ENCODE measurements at regions not wholly inside any gene's neighbourhood (a gene's known extent, or its start where the extent isn't known, plus 50 kb on each side); places are given as distances from the start of the nearest gene placed in this dataset.
"Not testable (repeated sequence)": the region's sequence is repeated elsewhere in the genome, so short reads cannot be mapped to it uniquely, and the experiment has no call there.

- no peak for DNase-seq (ENCODE audit: low spot score)
These were observed 129.1 kb upstream of the OLIG3 start for GRCh38 chr6:137623293-137623692.

- DNase-seq (ENCODE audit: low spot score): no peak
These were observed 131.0 kb upstream of the OLIG3 start for GRCh38 chr6:137625100-137625661.

GRCh38 chr6:137625808-137626207, 131.6 kb upstream of the OLIG3 start:
- DNase-seq (ENCODE audit: low spot score): no peak

- DNase-seq (ENCODE audit: low spot score): no peak
These were observed 136.5 kb upstream of the OLIG3 start for GRCh38 chr6:137630666-137631065.

GRCh38 chr6:137631323-137631722, 137.1 kb upstream of the OLIG3 start:
- DNase-seq (ENCODE audit: low spot score): no peak

GRCh38 chr6:137634177-137634576, 140.0 kb upstream of the OLIG3 start:
- not testable (repeated sequence) for DNase-seq (ENCODE audit: low spot score)

- peak; percentile 45 for DNase-seq (ENCODE audit: low spot score)
These were observed 142.9 kb upstream of the OLIG3 start for GRCh38 chr6:137637121-137637520.

- DNase-seq (ENCODE audit: low spot score): no peak
These were observed 144.9 kb upstream of the OLIG3 start for GRCh38 chr6:137638926-137639706.

GRCh38 chr6:137640086-137640485, 145.9 kb upstream of the OLIG3 start:
- DNase-seq (ENCODE audit: low spot score): no peak

GRCh38 chr6:137641474-137642077, 147.4 kb upstream of the OLIG3 start:
- peak; percentile 76 for DNase-seq (ENCODE audit: low spot score)

GRCh38 chr6:137643210-137643609, 149.0 kb upstream of the OLIG3 start:
- DNase-seq (ENCODE audit: low spot score): not testable (repeated sequence)

GRCh38 chr6:137643644-137644043, 149.4 kb upstream of the OLIG3 start:
- not testable (repeated sequence) for DNase-seq (ENCODE audit: low spot score)

- DNase-seq (ENCODE audit: low spot score): no peak
These were observed 151.7 kb upstream of the OLIG3 start for GRCh38 chr6:137645850-137646249.

- no peak for DNase-seq (ENCODE audit: low spot score)
These were observed 152.3 kb upstream of the OLIG3 start for GRCh38 chr6:137646484-137646883.

- DNase-seq (ENCODE audit: low spot score): no peak
These were observed 153.7 kb upstream of the OLIG3 start for GRCh38 chr6:137647762-137648447.

- no peak for DNase-seq (ENCODE audit: low spot score)
These were observed 156.5 kb upstream of the OLIG3 start for GRCh38 chr6:137650720-137651119.

GRCh38 chr6:137651178-137651577, 157.0 kb upstream of the OLIG3 start:
- DNase-seq (ENCODE audit: low spot score): no peak

GRCh38 chr6:137651591-137652335, 157.6 kb upstream of the OLIG3 start:
- no peak for DNase-seq (ENCODE audit: low spot score)

GRCh38 chr6:137652961-137653705, 158.9 kb upstream of the OLIG3 start:
- no peak for DNase-seq (ENCODE audit: low spot score)

GRCh38 chr6:137653706-137654059, 159.5 kb upstream of the OLIG3 start:
- no peak for DNase-seq (ENCODE audit: low spot score)

GRCh38 chr6:137654365-137654981, 160.3 kb upstream of the OLIG3 start:
- no peak for DNase-seq (ENCODE audit: low spot score)
